ENCODE measurements at regions not wholly inside any gene's neighbourhood (a gene's known extent, or its start where the extent isn't known, plus 50 kb on each side); places are given as distances from the start of the nearest gene placed in this dataset.

DNA sequence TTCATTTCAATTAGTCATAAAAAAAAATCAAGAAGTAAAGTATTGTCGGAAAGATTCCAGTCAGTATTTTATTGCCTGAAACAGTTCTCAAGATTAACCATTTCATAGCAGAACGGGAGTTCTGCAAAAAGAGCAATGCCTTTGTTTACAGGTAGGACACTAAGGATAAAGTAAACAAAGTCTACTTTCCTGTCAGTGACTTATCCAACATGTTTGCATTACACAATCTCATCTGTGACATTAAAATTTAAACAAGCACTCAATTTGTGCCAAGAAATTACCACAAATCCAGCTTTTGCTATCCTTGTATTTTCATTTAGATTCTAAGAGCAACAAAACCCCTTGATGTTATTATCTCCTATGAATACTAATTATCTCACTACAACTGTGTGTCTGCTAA lies 306.5 kb upstream of the LDB2 start:
- TF ChIP-seq GATA2 (IDR thresholded peaks at IDR 0.05; ENCODE audit: low read depth, low read length) (no peak), GATA3 (IDR thresholded peaks at IDR 0.05; ENCODE audit: low read depth, low read length) (no peak)
